C4-2B (cell line): ENCODE measurements at regions not wholly inside any gene's neighbourhood (a gene's known extent, or its start where the extent isn't known, plus 50 kb on each side); places are given as distances from the start of the nearest gene placed in this dataset.

Experiments used
- ZFX ChIP-seq: fragments of 450-650 bp; IDR thresholded peaks from 2 replicates; pipeline ENCODE4 v1.6.1; 2017
- TF ChIP-seq, protein P1 (sequence below): fragments of 450-650 bp; conservative IDR thresholded peaks from 2 replicates; pipeline ENCODE4 v1.5.1; 2017; ENCODE audit warnings: mild to moderate bottlenecking

GRCh38 chr3:161818106-161818505 is 321.5 kb downstream of the OTOL1 start:
- TF ChIP-seq, protein P1, sequence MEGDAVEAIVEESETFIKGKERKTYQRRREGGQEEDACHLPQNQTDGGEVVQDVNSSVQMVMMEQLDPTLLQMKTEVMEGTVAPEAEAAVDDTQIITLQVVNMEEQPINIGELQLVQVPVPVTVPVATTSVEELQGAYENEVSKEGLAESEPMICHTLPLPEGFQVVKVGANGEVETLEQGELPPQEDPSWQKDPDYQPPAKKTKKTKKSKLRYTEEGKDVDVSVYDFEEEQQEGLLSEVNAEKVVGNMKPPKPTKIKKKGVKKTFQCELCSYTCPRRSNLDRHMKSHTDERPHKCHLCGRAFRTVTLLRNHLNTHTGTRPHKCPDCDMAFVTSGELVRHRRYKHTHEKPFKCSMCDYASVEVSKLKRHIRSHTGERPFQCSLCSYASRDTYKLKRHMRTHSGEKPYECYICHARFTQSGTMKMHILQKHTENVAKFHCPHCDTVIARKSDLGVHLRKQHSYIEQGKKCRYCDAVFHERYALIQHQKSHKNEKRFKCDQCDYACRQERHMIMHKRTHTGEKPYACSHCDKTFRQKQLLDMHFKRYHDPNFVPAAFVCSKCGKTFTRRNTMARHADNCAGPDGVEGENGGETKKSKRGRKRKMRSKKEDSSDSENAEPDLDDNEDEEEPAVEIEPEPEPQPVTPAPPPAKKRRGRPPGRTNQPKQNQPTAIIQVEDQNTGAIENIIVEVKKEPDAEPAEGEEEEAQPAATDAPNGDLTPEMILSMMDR, result no peak
- no peak for TF ChIP-seq ZFX
